Adipocyte (in vitro differentiated cells): ENCODE measurements at regions not wholly inside any gene's neighbourhood (a gene's known extent, or its start where the extent isn't known, plus 50 kb on each side); places are given as distances from the start of the nearest gene placed in this dataset.
A peak's percentile ranks its signal among the peaks of the same experiment; 100 is the strongest.

Experiments
- DNase-seq: peaks from one replicate; pipeline ENCODE4 v3.0.0-alpha.2; 2015; ENCODE audit warnings: low read depth
- H3K27me3 ChIP-seq: replicated peaks from 2 replicates; pipeline ENCODE4 v1.7.0; 2013; ENCODE audit warnings: mild to moderate bottlenecking, low read length, moderate library complexity; ENCODE audit not compliant: control insufficient read depth, insufficient read depth
- H3K36me3 ChIP-seq: 2 replicates; pipeline ENCODE4 v1.7.0; 2013; ENCODE audit warnings: low read length, mild to moderate bottlenecking, moderate library complexity; ENCODE audit not compliant: control insufficient read depth, insufficient read depth, severe bottlenecking
- H3K4me1 ChIP-seq: 2 replicates; pipeline ENCODE4 v1.7.0; 2013; ENCODE audit warnings: mild to moderate bottlenecking, low read length, moderate library complexity; ENCODE audit not compliant: control insufficient read depth, insufficient read depth
- H3K4me3 ChIP-seq: 2 replicates; pipeline ENCODE4 v1.7.0; 2013; ENCODE audit warnings: mild to moderate bottlenecking, low read length, moderate library complexity
- H3K9ac ChIP-seq: 2 replicates; pipeline ENCODE4 v1.7.0; 2013; ENCODE audit warnings: mild to moderate bottlenecking, low read length, moderate library complexity
- H3K9me3 ChIP-seq: 2 replicates; pipeline ENCODE4 v1.7.0; 2013; ENCODE audit warnings: mild to moderate bottlenecking, low read length, moderate library complexity; ENCODE audit not compliant: control insufficient read depth

- H3K36me3 ChIP-seq = no peaks in the 10 kb centered on the region
- no peak overlapping the region for H3K9ac ChIP-seq
- peaks cover 30% of the 10 kb centered on the region for H3K4me1 ChIP-seq
- peaks cover 3% of the 10 kb centered on the region for H3K9me3 ChIP-seq
- H3K4me3 ChIP-seq = no peak overlapping the region
- peaks cover 6% of the 10 kb centered on the region for H3K27me3 ChIP-seq
- DNase-seq = no peak
Measured at GRCh38 chr7:41489885-41490284, 213.0 kb downstream of the INHBA start.

GRCh38 chr7:41487229-41487940 is 215.5 kb downstream of the INHBA start:
- no peaks in the 10 kb centered on the region for H3K36me3 ChIP-seq
- H3K9ac ChIP-seq = no peak overlapping the region
- H3K4me3 ChIP-seq = no peak overlapping the region
- no peak for DNase-seq
- H3K9me3 ChIP-seq = peaks cover 3% of the 10 kb centered on the region
- H3K27me3 ChIP-seq = peaks cover 2% of the 10 kb centered on the region
- H3K4me1 ChIP-seq = peaks cover 30% of the 10 kb centered on the region

- Histone ChIP-seq H3K4me1 (peaks cover 5% of the 10 kb centered on the region), H3K4me3 (no peak overlapping the region), H3K36me3 (no peaks in the 10 kb centered on the region), H3K9ac (no peak overlapping the region), H3K9me3 (peaks cover 10% of the 10 kb centered on the region), H3K27me3 (no peaks in the 10 kb centered on the region)
- peak; percentile 84 for DNase-seq
Measured at GRCh38 chr7:41481353-41481752, 221.5 kb downstream of the INHBA start.

- no peak overlapping the region for H3K4me3 ChIP-seq
- H3K4me1 ChIP-seq = peaks cover 5% of the 10 kb centered on the region
- H3K36me3 ChIP-seq = no peaks in the 10 kb centered on the region
- peak; percentile 42 for DNase-seq
- H3K9me3 ChIP-seq = peaks cover 7% of the 10 kb centered on the region
- no peaks in the 10 kb centered on the region for H3K27me3 ChIP-seq
- H3K9ac ChIP-seq = no peak overlapping the region
Measured at GRCh38 chr7:41478187-41478586, 224.7 kb downstream of the INHBA start.

GRCh38 chr7:41476460-41476803 is 226.5 kb downstream of the INHBA start:
- H3K9ac ChIP-seq = no peak overlapping the region
- H3K4me1 ChIP-seq = peaks cover 17% of the 10 kb centered on the region
- peaks cover 7% of the 10 kb centered on the region for H3K9me3 ChIP-seq
- H3K4me3 ChIP-seq = no peak overlapping the region
- no peaks in the 10 kb centered on the region for H3K36me3 ChIP-seq
- DNase-seq = no peak
- H3K27me3 ChIP-seq = no peaks in the 10 kb centered on the region

GRCh38 chr7:41475801-41476459 is 227.0 kb downstream of the INHBA start:
- Histone ChIP-seq H3K36me3 (no peaks in the 10 kb centered on the region), H3K4me3 (no peak overlapping the region), H3K27me3 (no peaks in the 10 kb centered on the region), H3K9ac (no peak overlapping the region), H3K4me1 (peaks cover 17% of the 10 kb centered on the region), H3K9me3 (peaks cover 7% of the 10 kb centered on the region)
- no peak for DNase-seq

- H3K36me3 ChIP-seq = no peaks in the 10 kb centered on the region
- no peaks in the 10 kb centered on the region for H3K9me3 ChIP-seq
- H3K4me3 ChIP-seq = peak overlapping the region; percentile 22
- H3K9ac ChIP-seq = no peak overlapping the region
- peak; percentile 67 for DNase-seq
- peaks cover 12% of the 10 kb centered on the region for H3K4me1 ChIP-seq
- H3K27me3 ChIP-seq = no peaks in the 10 kb centered on the region
Measured at GRCh38 chr7:41472427-41473125, 230.3 kb downstream of the INHBA start.

GRCh38 chr7:41470081-41470480 is 232.8 kb downstream of the INHBA start:
- peaks cover 12% of the 10 kb centered on the region for H3K4me1 ChIP-seq
- no peaks in the 10 kb centered on the region for H3K36me3 ChIP-seq
- H3K4me3 ChIP-seq = no peak overlapping the region
- H3K27me3 ChIP-seq = peaks cover 4% of the 10 kb centered on the region
- DNase-seq = no peak
- H3K9me3 ChIP-seq = no peaks in the 10 kb centered on the region
- H3K9ac ChIP-seq = no peak overlapping the region

- peaks cover 4% of the 10 kb centered on the region for H3K27me3 ChIP-seq
- H3K36me3 ChIP-seq = no peaks in the 10 kb centered on the region
- H3K9me3 ChIP-seq = no peaks in the 10 kb centered on the region
- no peak overlapping the region for H3K4me3 ChIP-seq
- peaks cover 8% of the 10 kb centered on the region for H3K4me1 ChIP-seq
- DNase-seq = no peak
- H3K9ac ChIP-seq = no peak overlapping the region
Measured at GRCh38 chr7:41467596-41467995, 235.3 kb downstream of the INHBA start.

- no peak overlapping the region for H3K9ac ChIP-seq
- peaks cover 4% of the 10 kb centered on the region for H3K27me3 ChIP-seq
- no peak overlapping the region for H3K4me3 ChIP-seq
- peaks cover under 1% of the 10 kb centered on the region for H3K4me1 ChIP-seq
- DNase-seq = no peak
- H3K36me3 ChIP-seq = no peaks in the 10 kb centered on the region
- no peaks in the 10 kb centered on the region for H3K9me3 ChIP-seq
Measured at GRCh38 chr7:41466760-41467384, 236.0 kb downstream of the INHBA start.

- H3K9me3 ChIP-seq = no peaks in the 10 kb centered on the region
- H3K4me1 ChIP-seq = no peaks in the 10 kb centered on the region
- H3K27me3 ChIP-seq = peaks cover 4% of the 10 kb centered on the region
- DNase-seq = no peak
- H3K9ac ChIP-seq = no peak overlapping the region
- no peaks in the 10 kb centered on the region for H3K36me3 ChIP-seq
- H3K4me3 ChIP-seq = no peak overlapping the region
Measured at GRCh38 chr7:41465571-41465970, 237.3 kb downstream of the INHBA start.
